NCI-H460 (cell line): ENCODE measurements at regions not wholly inside any gene's neighbourhood (a gene's known extent, or its start where the extent isn't known, plus 50 kb on each side); places are given as distances from the start of the nearest gene placed in this dataset.

Experiments
- DNase-seq: peaks from one replicate; pipeline ENCODE4 v3.0.0-alpha.2; 2016; ENCODE audit warnings: low read depth; ENCODE audit errors: extremely low read depth

DNA sequence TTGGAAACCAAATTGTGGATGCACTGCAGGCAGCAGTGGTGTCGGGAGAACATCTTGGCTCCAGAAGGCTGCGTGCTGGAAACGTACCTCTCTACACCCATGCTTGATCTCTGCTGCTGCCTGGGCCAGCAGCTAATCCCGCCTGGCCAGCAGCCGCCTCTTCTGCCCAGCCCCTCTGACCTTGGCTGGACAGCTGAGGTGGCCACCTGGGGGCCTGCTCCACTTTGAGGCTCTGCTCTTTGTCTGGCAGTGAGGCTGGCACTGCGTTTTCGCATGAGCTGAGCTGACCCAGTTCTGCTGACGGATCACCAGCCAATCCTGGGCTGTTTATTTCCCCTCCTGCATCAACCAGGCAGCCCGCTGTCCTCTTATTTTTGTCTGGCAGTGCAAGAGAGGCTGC is 154.9 kb downstream of the TENT4A start:
- DNase-seq, result no peak

DNA sequence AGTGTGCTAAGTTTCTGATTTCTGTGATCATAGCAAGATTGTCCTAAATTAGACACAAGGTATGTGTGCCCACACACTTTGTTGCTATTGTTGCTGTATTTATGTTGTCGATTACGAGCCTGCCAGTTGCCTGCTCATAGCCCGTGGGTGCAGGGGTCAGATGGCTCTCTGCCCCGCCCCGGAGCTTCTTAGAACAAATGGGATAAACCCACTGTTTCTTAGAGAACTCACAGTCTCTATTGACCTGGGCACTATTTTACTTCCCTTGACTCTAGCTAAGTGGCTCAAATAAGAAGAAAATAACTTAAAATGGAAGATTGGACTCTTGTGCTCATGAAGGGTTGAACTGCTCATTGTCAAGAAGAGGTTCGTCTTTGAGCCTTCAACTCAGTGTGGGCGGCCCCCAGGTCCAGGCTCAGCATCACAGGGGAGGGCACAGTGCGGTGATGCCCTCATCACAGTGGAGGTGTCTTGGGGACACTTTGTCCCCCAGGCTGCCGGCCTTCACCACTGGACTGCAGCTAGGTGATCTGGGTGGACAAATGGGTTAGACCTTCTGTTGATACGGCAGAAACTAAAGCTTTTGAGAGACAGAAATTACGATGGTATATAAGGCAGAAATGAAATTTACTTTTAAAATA is 155.5 kb downstream of the TENT4A start:
- no peak for DNase-seq

DNA sequence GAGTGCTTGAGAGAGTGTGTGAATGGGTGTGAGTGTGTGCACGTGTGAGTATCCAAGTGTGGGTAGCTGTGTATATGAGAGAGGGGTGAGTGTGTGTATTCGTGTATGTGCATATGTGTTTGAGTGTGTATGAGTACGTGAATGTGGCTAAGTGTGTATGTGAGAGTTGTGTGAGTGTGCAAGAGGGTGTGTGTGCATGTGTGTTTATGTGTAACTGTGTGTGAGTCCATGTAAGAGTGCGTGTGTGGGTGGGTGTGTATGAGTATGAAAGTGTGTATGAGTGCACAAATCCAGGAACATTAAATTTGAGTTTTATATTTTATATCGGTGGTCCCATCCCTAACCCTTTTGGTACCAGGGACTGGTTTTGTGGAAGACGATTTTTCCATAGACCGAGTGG is 156.4 kb downstream of the TENT4A start:
- no peak for DNase-seq

GRCh38 chr5:6872441-6873160 is 159.4 kb downstream of the TENT4A start:
- DNase-seq, result no peak

DNA sequence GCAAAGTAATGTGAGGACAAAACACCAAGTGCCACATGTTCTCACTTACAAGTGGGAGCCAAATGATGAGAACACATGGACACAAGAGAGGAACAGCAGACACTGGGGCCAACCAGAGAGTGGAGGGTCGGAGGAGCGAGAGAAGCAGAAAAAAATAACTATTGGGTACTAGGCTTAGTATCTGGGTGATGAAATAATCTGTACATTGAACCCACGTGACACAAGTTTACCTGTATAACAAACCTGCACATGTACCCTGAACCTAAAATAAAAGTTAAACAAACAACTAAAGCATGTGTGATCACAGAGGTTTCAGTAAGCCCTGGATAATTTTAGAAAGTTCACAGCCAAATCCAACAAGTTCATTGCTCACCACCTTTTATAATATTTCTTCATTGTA is 160.1 kb downstream of the TENT4A start:
- DNase-seq, result no peak

GRCh38 chr5:6875376-6875775 is 162.1 kb downstream of the TENT4A start:
- no peak for DNase-seq

- DNase-seq, result no peak
These were observed 165.0 kb downstream of the TENT4A start for GRCh38 chr5:6877986-6878828.

- no peak for DNase-seq
These were observed 172.3 kb downstream of the TENT4A start for GRCh38 chr5:6885581-6885980.

GRCh38 chr5:6886866-6887265 is 173.6 kb downstream of the TENT4A start:
- no peak for DNase-seq

DNA sequence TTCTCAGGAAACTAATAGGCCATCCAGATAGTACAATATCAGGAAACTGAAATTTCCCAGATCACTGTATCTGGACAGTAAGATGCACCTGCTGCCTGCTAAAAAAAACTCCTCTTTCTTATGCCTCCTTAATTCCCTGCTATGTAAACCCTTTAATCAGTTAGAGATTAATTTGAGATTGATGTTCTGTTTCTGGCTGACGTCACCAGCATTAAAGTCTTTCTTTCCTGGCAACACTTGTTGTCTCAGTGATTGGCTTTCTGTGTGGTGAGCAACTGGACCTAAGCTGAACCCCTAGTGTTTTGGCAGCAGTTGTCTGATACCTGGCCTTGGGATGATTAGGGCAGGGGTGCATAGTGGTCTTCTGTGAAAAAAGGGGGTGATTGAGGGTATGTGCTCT is 175.8 kb downstream of the TENT4A start:
- no peak for DNase-seq

DNA sequence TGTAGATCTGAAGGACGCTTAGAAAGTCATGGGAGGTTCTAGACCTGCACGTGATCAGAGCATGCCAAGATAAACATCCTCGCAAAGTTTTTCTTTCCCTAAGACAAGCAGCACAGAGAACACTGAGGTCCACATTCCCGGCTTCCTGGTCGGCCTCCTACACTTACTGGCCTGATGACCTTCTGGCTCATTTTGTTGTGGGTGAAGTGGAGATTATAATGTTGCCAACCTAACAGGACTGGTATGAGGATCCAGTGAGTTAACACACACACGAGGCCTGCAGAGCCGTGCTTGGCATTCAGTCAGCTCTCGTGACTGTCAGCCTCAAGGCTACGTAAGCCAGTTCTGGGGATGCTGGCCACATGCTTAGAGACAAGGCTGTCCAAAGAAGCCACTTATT is 186.0 kb downstream of the TENT4A start:
- no peak for DNase-seq

DNA sequence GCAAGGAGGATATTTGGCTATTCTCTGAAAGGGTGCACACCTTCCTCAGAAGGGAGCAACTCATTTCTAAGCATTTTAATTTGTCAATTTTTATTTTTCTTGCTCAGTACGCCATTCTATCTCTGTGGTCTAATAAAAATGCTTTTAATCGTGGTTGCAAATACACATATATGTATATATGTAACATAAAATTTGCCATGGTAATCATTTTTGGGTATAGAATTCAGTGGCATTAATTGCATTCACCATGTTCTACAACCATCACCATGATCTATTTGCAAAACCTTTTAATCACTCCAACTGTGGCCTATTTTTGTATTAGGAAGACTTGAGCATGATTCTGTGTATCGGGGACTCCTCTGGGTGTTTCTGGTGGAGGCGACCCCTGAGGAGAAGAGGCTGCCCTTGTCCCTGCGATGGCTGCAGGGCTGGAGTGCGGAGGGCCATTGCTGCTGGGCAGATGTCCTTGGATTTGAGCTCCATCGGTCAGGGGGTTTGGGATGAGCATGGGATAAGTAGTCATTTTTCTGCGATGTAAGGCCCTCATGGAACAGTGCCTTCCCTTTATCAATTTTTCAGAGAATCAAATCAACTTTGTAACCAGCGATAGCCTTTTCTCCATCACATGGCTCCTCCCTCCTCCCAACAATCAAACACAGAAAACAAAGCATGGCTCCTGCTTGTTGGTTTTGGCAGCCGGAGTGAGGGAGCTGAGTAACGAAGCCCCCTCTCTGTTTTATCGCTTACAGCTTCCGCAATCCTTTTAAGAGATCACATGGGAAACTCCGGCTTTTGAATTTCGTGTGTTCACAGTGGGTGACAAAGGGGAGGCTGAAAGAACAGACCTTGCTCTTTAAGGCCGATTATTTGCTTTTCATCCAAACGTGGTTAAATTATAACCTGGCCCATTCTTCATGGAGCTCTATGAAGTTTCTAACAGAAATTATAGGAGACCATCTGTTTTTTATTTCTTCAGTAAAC is 187.3 kb downstream of the TENT4A start:
- no peak for DNase-seq

GRCh38 chr5:6902094-6902493 is 188.9 kb downstream of the TENT4A start:
- DNase-seq, result no peak

GRCh38 chr5:6902597-6902996 is 189.4 kb downstream of the TENT4A start:
- DNase-seq, result no peak

- DNase-seq, result no peak
These were observed 190.7 kb downstream of the TENT4A start for GRCh38 chr5:6903934-6904333.

- DNase-seq, result no peak
These were observed 191.6 kb downstream of the TENT4A start for GRCh38 chr5:6904860-6905259.

- no peak for DNase-seq
These were observed 192.2 kb downstream of the TENT4A start for GRCh38 chr5:6905423-6905822.

DNA sequence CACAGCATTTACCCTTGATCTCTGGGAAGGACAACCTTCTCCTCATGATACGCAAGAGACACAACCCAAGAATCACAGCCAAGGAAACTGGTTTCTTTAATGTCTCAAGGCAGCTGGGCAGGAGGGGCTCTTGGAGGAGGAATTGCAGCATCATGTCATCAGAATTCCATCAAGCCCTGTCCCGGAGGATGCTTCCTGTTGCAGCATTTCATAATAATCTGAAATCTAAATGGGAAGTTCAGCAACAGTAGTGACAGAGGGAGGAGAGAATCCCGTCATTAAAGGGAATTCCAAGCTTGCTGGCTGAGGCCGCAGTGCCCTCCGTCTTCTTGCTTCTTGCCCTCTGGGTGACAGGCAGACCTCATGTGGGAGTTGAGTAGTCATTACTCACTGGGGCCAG is 192.7 kb downstream of the TENT4A start:
- no peak for DNase-seq

GRCh38 chr5:6907320-6907918 is 194.2 kb downstream of the TENT4A start:
- DNase-seq, result no peak

- no peak for DNase-seq
These were observed 196.7 kb downstream of the TENT4A start for GRCh38 chr5:6909901-6910300.
